SK-N-MC (cell line): ENCODE measurements at regions not wholly inside any gene's neighbourhood (a gene's known extent, or its start where the extent isn't known, plus 50 kb on each side); places are given as distances from the start of the nearest gene placed in this dataset.

Experiments
- EZH2 ChIP-seq: fragments of 200-600 bp; sonication (generic); IDR thresholded peaks from one replicate; pipeline ENCODE4 v1.6.1; 2017; ENCODE audit warnings: antibody characterized with exemption
- FOXP2 ChIP-seq: optimal IDR thresholded peaks from 2 replicates; pipeline ENCODE3; 2011; ENCODE audit warnings: mild to moderate bottlenecking, moderate library complexity; ENCODE audit not compliant: insufficient read depth; ENCODE audit errors: extremely low read length, control extremely low read depth
- POLR2AphosphoS5 ChIP-seq: IDR thresholded peaks from 2 replicates; pipeline ENCODE4 v1.6.1; 2012; ENCODE audit warnings: mild to moderate bottlenecking, low read depth, low read length, borderline replicate concordance

GRCh38 chrX:110578270-110578669, 217.3 kb downstream of the CHRDL1 start:
- TF ChIP-seq POLR2AphosphoS5 (no peak), EZH2 (no peak), FOXP2 (no peak)
